ENCODE measurements at regions not wholly inside any gene's neighbourhood (a gene's known extent, or its start where the extent isn't known, plus 50 kb on each side); places are given as distances from the start of the nearest gene placed in this dataset.

DNA sequence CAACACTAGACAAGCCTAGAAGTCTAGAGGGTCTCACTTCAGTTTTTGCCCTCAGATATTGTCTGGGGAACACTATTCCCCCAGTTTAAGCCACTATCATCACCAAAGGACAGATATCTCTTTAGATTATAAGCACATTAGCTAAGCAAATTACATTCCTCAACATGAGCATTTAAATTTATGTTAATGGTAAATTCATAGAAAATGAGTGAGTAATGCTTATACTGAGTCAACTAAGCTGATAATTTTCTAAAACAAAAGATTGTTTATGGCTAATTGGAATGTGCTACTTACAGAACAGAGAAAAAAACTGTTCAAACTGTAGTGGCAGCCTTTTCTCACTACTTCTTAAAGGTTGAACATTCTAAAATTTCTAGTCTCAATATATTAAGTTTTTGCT, 290.2 kb downstream of the SLITRK1 start:
- H3K27me3 ChIP-seq (replicated peaks; ENCODE audit: control insufficient read depth, insufficient read depth, low read length): no peaks in the 10 kb centered on the region
- no peak for DNase-seq (ENCODE audit: low read depth)
- H3K4me1 ChIP-seq (ENCODE audit: control insufficient read depth, insufficient read depth, low read length): no peaks in the 10 kb centered on the region
- no peak overlapping the region for H3K4me3 ChIP-seq (ENCODE audit: low read length)
- H3K9ac ChIP-seq (ENCODE audit: low read length): no peak overlapping the region
- no peaks in the 10 kb centered on the region for H3K36me3 ChIP-seq (ENCODE audit: control insufficient read depth, insufficient read depth, low read length, severe bottlenecking)
- H3K9me3 ChIP-seq (ENCODE audit: control insufficient read depth, low read length): no peaks in the 10 kb centered on the region

DNA sequence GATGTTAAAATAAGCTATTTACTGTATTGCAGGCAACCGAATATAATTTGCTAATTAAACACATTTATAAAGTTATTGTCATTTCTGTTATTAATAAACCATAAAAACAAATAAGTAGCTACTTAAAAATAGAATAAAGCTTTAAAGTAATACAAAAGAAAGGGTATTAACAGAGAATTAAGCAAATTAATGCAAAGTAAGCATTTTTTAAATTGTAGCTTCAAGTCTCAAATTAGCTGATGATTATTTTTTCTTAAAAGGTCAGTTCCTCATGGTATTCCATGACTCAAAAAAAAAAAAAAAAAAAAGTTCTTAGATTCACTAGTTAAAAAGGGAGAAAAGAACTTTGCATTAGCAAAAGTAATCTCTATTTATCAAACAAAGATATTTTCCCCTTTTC, 292.5 kb downstream of the SLITRK1 start:
- Histone ChIP-seq H3K4me3 (ENCODE audit: low read length) (no peak overlapping the region), H3K27me3 (replicated peaks; ENCODE audit: control insufficient read depth, insufficient read depth, low read length) (no peaks in the 10 kb centered on the region), H3K9me3 (ENCODE audit: control insufficient read depth, low read length) (no peaks in the 10 kb centered on the region), H3K36me3 (ENCODE audit: control insufficient read depth, insufficient read depth, low read length, severe bottlenecking) (no peaks in the 10 kb centered on the region), H3K9ac (ENCODE audit: low read length) (no peak overlapping the region), H3K4me1 (ENCODE audit: control insufficient read depth, insufficient read depth, low read length) (no peaks in the 10 kb centered on the region)
- no peak for DNase-seq (ENCODE audit: low read depth)

DNA sequence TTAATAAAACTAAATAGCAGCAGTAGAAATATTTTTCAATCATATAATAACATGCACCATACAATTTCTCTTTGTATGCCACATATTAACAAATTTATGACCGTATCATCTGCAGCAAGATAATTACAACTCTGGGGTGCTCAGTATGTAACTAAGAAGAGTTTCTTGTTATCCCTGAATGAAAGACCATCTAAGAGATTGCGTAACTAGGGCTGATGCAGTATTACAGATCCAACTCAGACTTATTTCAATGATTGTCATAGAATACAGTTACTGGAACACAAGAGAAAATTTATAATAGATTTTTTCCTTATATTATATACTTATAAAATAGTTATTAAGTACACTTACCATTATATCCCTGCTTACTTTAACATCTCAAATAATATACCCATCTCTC, 305.1 kb downstream of the SLITRK1 start:
- H3K4me1 ChIP-seq (ENCODE audit: control insufficient read depth, insufficient read depth, low read length): no peaks in the 10 kb centered on the region
- H3K9me3 ChIP-seq (ENCODE audit: control insufficient read depth, low read length): no peaks in the 10 kb centered on the region
- no peak overlapping the region for H3K9ac ChIP-seq (ENCODE audit: low read length)
- H3K27me3 ChIP-seq (replicated peaks; ENCODE audit: control insufficient read depth, insufficient read depth, low read length): no peaks in the 10 kb centered on the region
- H3K36me3 ChIP-seq (ENCODE audit: control insufficient read depth, insufficient read depth, low read length, severe bottlenecking): no peaks in the 10 kb centered on the region
- no peak overlapping the region for H3K4me3 ChIP-seq (ENCODE audit: low read length)
- DNase-seq (ENCODE audit: low read depth): peak; percentile 7

DNA sequence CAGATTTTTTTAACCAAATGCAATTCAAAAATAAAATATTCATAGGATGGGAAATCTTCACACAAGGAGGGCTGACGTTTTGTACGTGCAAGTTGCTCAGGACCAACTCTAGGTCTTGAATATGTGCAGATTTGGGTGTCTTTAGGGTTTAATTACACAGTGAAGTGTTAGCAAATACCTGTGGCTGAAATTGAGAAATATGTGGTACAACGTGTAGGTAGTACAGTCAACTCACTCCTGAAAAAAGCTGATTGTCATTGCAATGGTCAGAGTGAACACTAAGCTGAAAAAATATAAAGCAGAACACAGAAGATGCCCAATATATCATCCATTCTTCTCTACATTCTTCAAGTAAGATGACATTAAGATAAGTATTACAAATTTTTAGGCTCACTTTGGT, 314.3 kb downstream of the SLITRK1 start:
- no peaks in the 10 kb centered on the region for H3K36me3 ChIP-seq (ENCODE audit: control insufficient read depth, insufficient read depth, low read length, severe bottlenecking)
- no peaks in the 10 kb centered on the region for H3K27me3 ChIP-seq (replicated peaks; ENCODE audit: control insufficient read depth, insufficient read depth, low read length)
- H3K9me3 ChIP-seq (ENCODE audit: control insufficient read depth, low read length): no peaks in the 10 kb centered on the region
- no peak overlapping the region for H3K9ac ChIP-seq (ENCODE audit: low read length)
- no peak overlapping the region for H3K4me3 ChIP-seq (ENCODE audit: low read length)
- no peaks in the 10 kb centered on the region for H3K4me1 ChIP-seq (ENCODE audit: control insufficient read depth, insufficient read depth, low read length)
- no peak for DNase-seq (ENCODE audit: low read depth)

DNA sequence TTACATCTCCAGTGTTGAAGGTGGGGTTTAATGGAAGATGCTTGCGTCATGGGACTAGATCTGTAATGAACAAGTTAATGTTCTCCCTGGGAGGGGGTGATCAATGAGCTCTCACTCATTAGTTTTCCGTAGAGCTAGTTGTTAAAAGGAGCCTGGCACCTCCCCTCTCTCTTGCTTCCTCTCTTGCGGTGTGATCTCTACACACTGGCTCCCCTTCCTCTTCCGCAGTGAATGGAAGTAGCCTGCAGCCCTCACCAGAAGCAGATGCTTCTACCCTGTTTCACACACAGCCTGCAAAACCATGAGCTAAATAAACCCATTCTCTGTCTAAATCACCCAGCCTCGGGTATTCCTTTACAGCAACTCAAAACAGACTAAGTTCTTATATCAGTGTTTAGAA, 318.8 kb downstream of the SLITRK1 start:
- Histone ChIP-seq H3K4me1 (ENCODE audit: control insufficient read depth, insufficient read depth, low read length) (no peaks in the 10 kb centered on the region), H3K4me3 (ENCODE audit: low read length) (no peak overlapping the region), H3K9me3 (ENCODE audit: control insufficient read depth, low read length) (no peaks in the 10 kb centered on the region), H3K27me3 (replicated peaks; ENCODE audit: control insufficient read depth, insufficient read depth, low read length) (no peaks in the 10 kb centered on the region), H3K36me3 (ENCODE audit: control insufficient read depth, insufficient read depth, low read length, severe bottlenecking) (no peaks in the 10 kb centered on the region), H3K9ac (ENCODE audit: low read length) (no peak overlapping the region)
- no peak for DNase-seq (ENCODE audit: low read depth)

DNA sequence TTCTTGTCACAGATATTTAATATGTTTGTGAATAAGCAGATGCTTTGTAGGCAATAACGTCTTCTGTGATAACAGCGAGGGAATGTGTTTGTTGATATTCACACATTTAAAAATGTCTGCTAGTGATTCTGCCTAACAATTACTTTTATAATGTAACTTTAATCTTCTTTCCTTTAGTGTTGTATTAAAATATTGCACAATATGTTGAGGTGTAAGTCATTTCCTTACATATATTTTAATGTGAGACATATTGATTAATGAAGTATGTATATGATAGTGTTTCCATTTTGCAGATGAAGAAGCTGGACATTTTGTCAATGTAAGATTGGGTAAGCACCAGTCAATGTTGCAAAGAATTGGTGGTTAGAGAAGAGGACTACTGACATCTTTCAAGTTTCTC, 324.4 kb downstream of the SLITRK1 start:
- Histone ChIP-seq H3K36me3 (ENCODE audit: control insufficient read depth, insufficient read depth, low read length, severe bottlenecking) (no peaks in the 10 kb centered on the region), H3K9ac (ENCODE audit: low read length) (no peak overlapping the region), H3K27me3 (replicated peaks; ENCODE audit: control insufficient read depth, insufficient read depth, low read length) (no peaks in the 10 kb centered on the region), H3K9me3 (ENCODE audit: control insufficient read depth, low read length) (no peaks in the 10 kb centered on the region), H3K4me3 (ENCODE audit: low read length) (no peak overlapping the region), H3K4me1 (ENCODE audit: control insufficient read depth, insufficient read depth, low read length) (peaks cover 10% of the 10 kb centered on the region)
- no peak for DNase-seq (ENCODE audit: low read depth)

DNA sequence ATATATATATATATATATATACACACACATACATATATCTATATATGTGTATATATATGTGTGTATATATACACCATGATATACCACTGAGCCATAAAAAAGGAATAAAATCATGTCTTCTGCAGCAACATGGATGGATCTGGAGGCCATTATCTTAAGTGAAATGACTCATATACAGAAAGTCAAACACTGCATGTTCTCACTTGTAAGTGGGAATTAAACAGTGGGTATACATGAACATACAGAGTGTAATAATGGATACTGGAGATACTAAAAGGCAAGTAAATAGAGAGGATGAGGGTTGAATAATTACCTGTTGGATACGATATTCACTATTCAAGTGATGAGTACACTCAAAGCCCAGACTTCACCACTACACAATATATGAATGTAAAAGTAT, 332.6 kb downstream of the SLITRK1 start:
- Histone ChIP-seq H3K9ac (ENCODE audit: low read length) (no peak overlapping the region), H3K27me3 (replicated peaks; ENCODE audit: control insufficient read depth, insufficient read depth, low read length) (no peaks in the 10 kb centered on the region), H3K4me3 (ENCODE audit: low read length) (no peak overlapping the region), H3K36me3 (ENCODE audit: control insufficient read depth, insufficient read depth, low read length, severe bottlenecking) (no peaks in the 10 kb centered on the region), H3K9me3 (ENCODE audit: control insufficient read depth, low read length) (peaks cover 13% of the 10 kb centered on the region), H3K4me1 (ENCODE audit: control insufficient read depth, insufficient read depth, low read length) (peaks cover 6% of the 10 kb centered on the region)
- no peak for DNase-seq (ENCODE audit: low read depth)

DNA sequence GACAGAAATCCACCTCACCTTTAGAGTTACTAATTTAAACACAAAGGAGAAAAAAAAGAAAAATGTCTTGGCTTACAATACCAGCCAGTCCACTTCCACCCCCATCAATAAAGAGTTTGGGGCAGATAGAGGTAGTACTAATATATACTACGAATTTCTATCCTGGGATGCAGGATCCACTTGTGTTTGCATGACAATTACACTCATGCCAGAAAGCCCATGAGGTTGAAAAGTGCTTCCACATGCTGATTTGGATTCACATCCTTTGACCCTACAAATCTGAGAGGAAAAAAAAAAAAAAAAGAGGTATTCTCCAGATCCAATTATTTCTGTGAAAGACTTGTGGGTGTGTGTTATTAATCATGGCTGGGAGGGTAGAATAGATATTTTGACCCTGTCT, 335.2 kb downstream of the SLITRK1 start:
- H3K4me3 ChIP-seq (ENCODE audit: low read length): peak overlapping the region; percentile 20
- no peaks in the 10 kb centered on the region for H3K27me3 ChIP-seq (replicated peaks; ENCODE audit: control insufficient read depth, insufficient read depth, low read length)
- peaks cover 5% of the 10 kb centered on the region for H3K4me1 ChIP-seq (ENCODE audit: control insufficient read depth, insufficient read depth, low read length)
- peaks cover 13% of the 10 kb centered on the region for H3K9me3 ChIP-seq (ENCODE audit: control insufficient read depth, low read length)
- no peak for DNase-seq (ENCODE audit: low read depth)
- no peaks in the 10 kb centered on the region for H3K36me3 ChIP-seq (ENCODE audit: control insufficient read depth, insufficient read depth, low read length, severe bottlenecking)
- H3K9ac ChIP-seq (ENCODE audit: low read length): peak overlapping the region; percentile 14

DNA sequence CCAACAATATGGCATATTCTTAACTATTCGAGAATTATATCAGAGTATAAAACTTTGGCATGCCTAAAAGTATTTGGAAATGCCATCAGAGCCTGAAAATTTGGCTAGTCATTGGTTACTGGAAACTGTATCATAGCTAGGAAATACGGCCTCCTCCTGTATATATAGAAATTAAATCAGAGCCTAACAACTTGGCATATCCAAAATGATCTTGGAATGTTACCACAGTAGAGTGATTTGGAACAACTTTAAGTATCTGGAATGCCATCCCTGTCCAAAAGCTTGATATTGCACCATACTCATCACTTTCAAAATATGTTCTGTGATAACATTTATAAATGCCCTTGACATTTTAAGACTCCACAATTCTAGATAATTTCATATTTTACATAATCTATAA, 335.8 kb downstream of the SLITRK1 start:
- Histone ChIP-seq H3K9ac (ENCODE audit: low read length) (peak overlapping the region; percentile 14), H3K4me1 (ENCODE audit: control insufficient read depth, insufficient read depth, low read length) (peaks cover 5% of the 10 kb centered on the region), H3K4me3 (ENCODE audit: low read length) (peak overlapping the region; percentile 20), H3K9me3 (ENCODE audit: control insufficient read depth, low read length) (peaks cover 13% of the 10 kb centered on the region), H3K27me3 (replicated peaks; ENCODE audit: control insufficient read depth, insufficient read depth, low read length) (no peaks in the 10 kb centered on the region), H3K36me3 (ENCODE audit: control insufficient read depth, insufficient read depth, low read length, severe bottlenecking) (no peaks in the 10 kb centered on the region)
- DNase-seq (ENCODE audit: low read depth): peak; percentile 2

DNA sequence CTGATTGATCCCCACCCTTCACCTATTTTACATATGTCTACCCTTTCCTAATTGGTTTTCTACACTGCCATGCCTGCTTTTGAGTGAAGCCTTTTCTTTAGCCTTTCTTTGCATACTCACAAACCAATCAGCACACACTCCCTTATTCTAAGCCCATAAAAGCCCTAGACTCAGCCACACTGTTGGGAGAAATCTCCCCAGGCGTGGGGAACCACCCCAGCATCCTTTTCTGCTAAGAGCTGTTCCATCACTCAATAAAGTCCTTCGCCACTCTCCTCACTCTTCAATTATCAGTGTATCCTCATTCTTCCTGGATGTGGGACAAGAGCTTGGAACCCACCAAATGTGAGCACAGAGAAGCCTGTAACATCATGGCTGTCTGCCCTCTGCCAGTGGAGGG, 343.6 kb downstream of the SLITRK1 start:
- no peak overlapping the region for H3K9ac ChIP-seq (ENCODE audit: low read length)
- no peaks in the 10 kb centered on the region for H3K4me1 ChIP-seq (ENCODE audit: control insufficient read depth, insufficient read depth, low read length)
- H3K4me3 ChIP-seq (ENCODE audit: low read length): no peak overlapping the region
- DNase-seq (ENCODE audit: low read depth): no peak
- no peaks in the 10 kb centered on the region for H3K36me3 ChIP-seq (ENCODE audit: control insufficient read depth, insufficient read depth, low read length, severe bottlenecking)
- no peaks in the 10 kb centered on the region for H3K27me3 ChIP-seq (replicated peaks; ENCODE audit: control insufficient read depth, insufficient read depth, low read length)
- peaks cover 10% of the 10 kb centered on the region for H3K9me3 ChIP-seq (ENCODE audit: control insufficient read depth, low read length)

DNA sequence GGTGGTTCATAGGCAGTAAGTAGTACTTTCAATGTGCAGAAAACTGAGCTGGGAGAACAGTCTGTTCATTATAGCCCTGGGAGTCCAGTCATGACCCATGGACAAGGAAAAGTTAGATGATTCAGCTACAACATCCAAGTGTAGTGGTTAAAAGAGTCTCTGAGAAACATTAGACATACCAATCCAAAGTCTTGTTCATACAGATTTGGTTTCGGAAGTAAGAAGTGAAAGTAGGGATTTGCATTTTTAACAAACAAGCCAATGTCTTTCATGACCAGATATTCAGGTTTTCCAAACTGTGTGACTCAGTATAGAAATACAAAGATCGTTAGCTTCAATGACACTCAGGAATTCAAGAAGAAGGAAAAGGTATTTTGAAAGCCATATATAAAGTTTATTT, 345.3 kb downstream of the SLITRK1 start:
- no peak for DNase-seq (ENCODE audit: low read depth)
- H3K9ac ChIP-seq (ENCODE audit: low read length): no peak overlapping the region
- H3K9me3 ChIP-seq (ENCODE audit: control insufficient read depth, low read length): peaks cover 10% of the 10 kb centered on the region

DNA sequence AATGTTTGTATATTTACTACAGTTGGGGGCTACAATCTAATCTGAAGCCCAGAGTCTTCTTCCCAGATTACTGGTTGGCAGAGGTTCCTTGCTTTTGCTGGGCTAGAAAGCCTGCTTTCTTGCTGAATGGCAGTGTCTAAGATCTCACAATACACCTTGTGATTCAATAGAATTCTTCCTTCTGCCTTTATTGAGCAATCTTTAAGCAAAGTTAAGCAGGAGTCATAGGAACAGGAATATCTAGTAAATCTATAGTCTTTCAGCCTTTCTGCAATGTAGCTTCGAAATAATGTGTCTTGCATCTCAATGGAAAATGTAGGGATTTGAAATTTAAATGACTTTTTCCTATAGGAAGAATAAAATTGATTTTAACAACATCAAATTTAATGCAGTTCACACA, 346.1 kb downstream of the SLITRK1 start:
- no peak for DNase-seq (ENCODE audit: low read depth)
- H3K4me3 ChIP-seq (ENCODE audit: low read length): no peak overlapping the region
- H3K9me3 ChIP-seq (ENCODE audit: control insufficient read depth, low read length): peaks cover 10% of the 10 kb centered on the region
- H3K27me3 ChIP-seq (replicated peaks; ENCODE audit: control insufficient read depth, insufficient read depth, low read length): no peaks in the 10 kb centered on the region
- no peak overlapping the region for H3K9ac ChIP-seq (ENCODE audit: low read length)
- H3K4me1 ChIP-seq (ENCODE audit: control insufficient read depth, insufficient read depth, low read length): no peaks in the 10 kb centered on the region
- no peaks in the 10 kb centered on the region for H3K36me3 ChIP-seq (ENCODE audit: control insufficient read depth, insufficient read depth, low read length, severe bottlenecking)

More for the DNA sequence above, 345.3 kb downstream of the SLITRK1 start:
- Histone ChIP-seq H3K36me3 (ENCODE audit: control insufficient read depth, insufficient read depth, low read length, severe bottlenecking) (no peaks in the 10 kb centered on the region), H3K4me3 (ENCODE audit: low read length) (no peak overlapping the region), H3K27me3 (replicated peaks; ENCODE audit: control insufficient read depth, insufficient read depth, low read length) (no peaks in the 10 kb centered on the region), H3K4me1 (ENCODE audit: control insufficient read depth, insufficient read depth, low read length) (no peaks in the 10 kb centered on the region)
